ENCODE measurements at regions not wholly inside any gene's neighbourhood (a gene's known extent, or its start where the extent isn't known, plus 50 kb on each side); places are given as distances from the start of the nearest gene placed in this dataset.

DNA sequence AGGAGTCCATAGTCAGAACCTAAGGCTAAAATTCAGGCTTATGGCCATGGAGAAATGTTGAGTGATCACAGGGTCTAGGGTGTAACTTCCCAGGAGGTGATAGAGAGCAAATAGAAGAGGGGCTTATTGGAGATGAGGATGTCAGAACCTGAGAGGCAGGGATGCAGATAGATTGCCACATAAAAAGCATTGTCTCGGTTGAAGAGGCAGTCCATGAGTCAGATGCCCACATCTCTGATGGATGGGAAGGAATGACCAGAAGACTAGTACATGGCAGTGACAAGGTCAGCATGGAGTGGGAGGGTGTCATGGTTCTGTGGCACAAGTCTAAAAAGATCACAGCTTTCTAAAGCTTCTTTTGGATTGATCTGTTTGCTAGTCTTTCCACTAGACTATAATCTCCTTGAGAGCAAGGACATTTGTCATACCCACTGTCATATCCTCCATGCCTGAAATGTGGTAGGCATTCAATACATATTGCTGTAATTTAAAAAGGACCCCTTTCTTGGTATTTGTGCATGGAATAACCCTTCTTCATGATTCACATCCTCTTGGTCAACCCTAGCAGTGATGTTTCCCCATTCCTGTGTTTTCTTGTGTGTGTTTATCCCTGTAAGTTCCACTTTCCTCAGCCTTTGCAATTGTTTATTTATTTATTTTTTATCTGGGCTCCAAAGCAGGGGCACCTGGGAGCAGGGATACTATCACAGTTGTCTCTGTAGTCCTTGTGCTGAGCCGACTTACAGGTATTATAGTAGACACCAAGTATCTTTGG is 613.4 kb upstream of the CFAP20DC start:
- Mint-ChIP-seq H3K27ac (no peak overlapping the region), H3K4me3 (no peak overlapping the region), H3K27me3 (ENCODE audit: low read depth) (peaks cover 7% of the 10 kb centered on the region), H3K4me1 (peaks cover 14% of the 10 kb centered on the region), H3K9me3 (no peaks in the 10 kb centered on the region), H3K36me3 (ENCODE audit: low read depth) (no peaks in the 10 kb centered on the region)
- TF ChIP-seq CTCF (IDR thresholded peaks at IDR 0.05; ENCODE audit: unreplicated experiment in 3 of 3), result no peak

DNA sequence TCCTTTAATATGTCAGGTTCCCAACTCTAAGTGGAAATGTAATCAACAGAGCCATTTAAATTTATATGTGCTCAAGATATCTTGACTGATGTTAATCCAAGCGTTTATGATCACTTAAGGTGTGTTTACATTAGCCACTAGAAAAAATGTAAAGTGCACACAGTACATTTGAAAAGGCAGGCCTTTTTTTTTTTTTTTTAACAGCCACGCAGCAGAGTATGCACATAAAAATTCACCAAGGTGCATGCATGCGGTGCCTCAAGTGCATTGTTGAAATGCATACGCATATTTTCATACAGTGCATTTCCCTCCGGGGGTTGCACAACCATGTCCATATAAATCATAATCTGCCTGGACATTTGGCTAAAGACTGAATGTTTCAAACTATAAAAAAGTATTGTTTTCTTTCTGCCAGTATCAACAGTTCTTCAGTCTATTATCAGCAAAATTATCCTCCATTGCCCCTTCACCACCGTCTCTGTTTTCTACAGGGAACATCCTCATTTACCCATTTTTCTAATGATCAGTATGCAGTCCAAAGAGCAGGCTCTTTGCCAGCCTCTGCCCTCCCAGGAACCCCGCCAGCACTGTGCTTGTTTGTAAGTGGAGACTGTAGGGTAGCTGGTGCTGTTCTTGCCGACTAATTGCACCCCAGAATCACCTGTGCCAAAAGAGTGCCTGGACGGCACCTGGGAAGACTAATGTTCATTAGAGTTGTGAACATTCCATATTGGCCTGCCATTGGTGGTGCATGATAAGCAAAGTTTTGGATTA is 611.2 kb upstream of the CFAP20DC start:
- Mint-ChIP-seq H3K4me3 (no peak overlapping the region), H3K36me3 (ENCODE audit: low read depth) (no peaks in the 10 kb centered on the region), H3K27ac (no peak overlapping the region), H3K4me1 (peaks cover 14% of the 10 kb centered on the region), H3K9me3 (no peaks in the 10 kb centered on the region), H3K27me3 (ENCODE audit: low read depth) (peaks cover 3% of the 10 kb centered on the region)
- TF ChIP-seq CTCF (IDR thresholded peaks at IDR 0.05; ENCODE audit: unreplicated experiment in 3 of 3), result no peak

GRCh38 chr3:59660376-59660775 is 610.6 kb upstream of the CFAP20DC start:
- Mint-ChIP-seq H3K27ac (no peak overlapping the region), H3K27me3 (ENCODE audit: low read depth) (peaks cover 3% of the 10 kb centered on the region)

GRCh38 chr3:59659755-59660154 is 609.9 kb upstream of the CFAP20DC start:
- Mint-ChIP-seq H3K4me3 (no peak overlapping the region), H3K9me3 (no peaks in the 10 kb centered on the region), H3K27me3 (ENCODE audit: low read depth) (peaks cover 3% of the 10 kb centered on the region), H3K4me1 (peaks cover 14% of the 10 kb centered on the region), H3K36me3 (ENCODE audit: low read depth) (no peaks in the 10 kb centered on the region), H3K27ac (no peak overlapping the region)
- TF ChIP-seq CTCF (IDR thresholded peaks at IDR 0.05; ENCODE audit: unreplicated experiment in 3 of 3), result no peak

More at GRCh38 chr3:59660376-59660775, 610.6 kb upstream of the CFAP20DC start:
- Mint-ChIP-seq H3K36me3 (ENCODE audit: low read depth) (no peaks in the 10 kb centered on the region), H3K9me3 (no peaks in the 10 kb centered on the region), H3K4me3 (no peak overlapping the region), H3K4me1 (peaks cover 14% of the 10 kb centered on the region)
- no peak for TF ChIP-seq CTCF (IDR thresholded peaks at IDR 0.05; ENCODE audit: unreplicated experiment in 3 of 3)

- no peaks in the 10 kb centered on the region for H3K36me3 Mint-ChIP-seq (ENCODE audit: low read depth)
- H3K9me3 Mint-ChIP-seq, result no peaks in the 10 kb centered on the region
- peaks cover under 1% of the 10 kb centered on the region for H3K27me3 Mint-ChIP-seq (ENCODE audit: low read depth)
- peaks cover 19% of the 10 kb centered on the region for H3K4me1 Mint-ChIP-seq
- no peak for TF ChIP-seq CTCF (IDR thresholded peaks at IDR 0.05; ENCODE audit: unreplicated experiment in 3 of 3)
- H3K4me3 Mint-ChIP-seq, result no peak overlapping the region
- no peak overlapping the region for H3K27ac Mint-ChIP-seq
These were observed 609.0 kb upstream of the CFAP20DC start for GRCh38 chr3:59658866-59659265.

All from nephron (organoid).